ENCODE measurements at regions not wholly inside any gene's neighbourhood (a gene's known extent, or its start where the extent isn't known, plus 50 kb on each side); places are given as distances from the start of the nearest gene placed in this dataset.

- no peaks in the 10 kb centered on the region for H3K36me3 ChIP-seq
- 52 to 66% methylated on average over 1 of the region's 1 CpG for WGBS, 2 donors
- no peaks in the 10 kb centered on the region for H3K27me3 ChIP-seq
- TF ChIP-seq CTCF (IDR thresholded peaks at IDR 0.05) = no peak
- TF ChIP-seq POLR2A (IDR thresholded peaks at IDR 0.05) = no peak
- no peak for TF ChIP-seq EP300 (IDR thresholded peaks at IDR 0.05)
- TF ChIP-seq POLR2AphosphoS5 (IDR thresholded peaks at IDR 0.05) = no peak
- H3K27ac ChIP-seq = no peak overlapping the region
- intact Hi-C loops (cut with DNase I) = no loop called here
- no peaks in the 10 kb centered on the region for H3K4me1 ChIP-seq
- DNase-seq = no peak
- no peaks in the 10 kb centered on the region for H3K9me3 ChIP-seq
- no peak overlapping the region for H3K4me3 ChIP-seq
These were observed 437.1 kb downstream of the HTR7 start for GRCh38 chr10:90420637-90421318.

GRCh38 chr10:90421874-90422273 lies 436.0 kb downstream of the HTR7 start:
- 80 to 96% methylated on average over 2 of the region's 2 CpGs for WGBS, 2 donors
- Histone ChIP-seq H3K4me3 (no peak overlapping the region), H3K27ac (no peak overlapping the region), H3K4me1 (no peaks in the 10 kb centered on the region), H3K27me3 (no peaks in the 10 kb centered on the region), H3K36me3 (no peaks in the 10 kb centered on the region), H3K9me3 (no peaks in the 10 kb centered on the region)
- DNase-seq = no peak
- intact Hi-C loops (cut with DNase I) = no loop called here
- TF ChIP-seq POLR2A (IDR thresholded peaks at IDR 0.05) (no peak), CTCF (IDR thresholded peaks at IDR 0.05) (no peak), EP300 (IDR thresholded peaks at IDR 0.05) (no peak), POLR2AphosphoS5 (IDR thresholded peaks at IDR 0.05) (no peak)

GRCh38 chr10:90424730-90425129 lies 433.1 kb downstream of the HTR7 start:
- Histone ChIP-seq H3K9me3 (no peaks in the 10 kb centered on the region), H3K4me3 (no peak overlapping the region), H3K36me3 (no peaks in the 10 kb centered on the region), H3K27ac (no peak overlapping the region), H3K27me3 (no peaks in the 10 kb centered on the region), H3K4me1 (no peaks in the 10 kb centered on the region)
- DNase-seq = no peak
- 71 to 85% methylated on average over 1 of the region's 1 CpG for WGBS, 2 donors
- no peak for TF ChIP-seq EP300 (IDR thresholded peaks at IDR 0.05)
- no peak for TF ChIP-seq POLR2AphosphoS5 (IDR thresholded peaks at IDR 0.05)
- no peak for TF ChIP-seq POLR2A (IDR thresholded peaks at IDR 0.05)
- intact Hi-C loops (cut with DNase I) = no loop called here

- Histone ChIP-seq H3K4me3 (no peak overlapping the region), H3K9me3 (peaks cover 0 to 3% (median 0%) of the 10 kb centered on the region in 4 donors), H3K27ac (no peak overlapping the region), H3K27me3 (no peaks in the 10 kb centered on the region), H3K4me1 (no peaks in the 10 kb centered on the region), H3K36me3 (no peaks in the 10 kb centered on the region)
- WGBS, 2 donors = 65 to 81% methylated on average over 1 of the region's 1 CpG
- TF ChIP-seq CTCF (IDR thresholded peaks at IDR 0.05) = no peak
- no peak for TF ChIP-seq POLR2A (IDR thresholded peaks at IDR 0.05)
- no peak for TF ChIP-seq POLR2AphosphoS5 (IDR thresholded peaks at IDR 0.05)
- no peak for TF ChIP-seq EP300 (IDR thresholded peaks at IDR 0.05)
- intact Hi-C loops (cut with DNase I) = no loop called here
- no peak for DNase-seq
These were observed 427.7 kb downstream of the HTR7 start for GRCh38 chr10:90430186-90430585.

GRCh38 chr10:90432866-90433265 lies 425.0 kb downstream of the HTR7 start:
- Histone ChIP-seq H3K9me3 (peaks cover 0 to 3% (median 0%) of the 10 kb centered on the region in 4 donors), H3K4me3 (no peak overlapping the region), H3K27me3 (no peaks in the 10 kb centered on the region), H3K36me3 (no peaks in the 10 kb centered on the region), H3K4me1 (no peaks in the 10 kb centered on the region), H3K27ac (no peak overlapping the region)
- TF ChIP-seq CTCF (IDR thresholded peaks at IDR 0.05) (no peak), POLR2AphosphoS5 (IDR thresholded peaks at IDR 0.05) (no peak), POLR2A (IDR thresholded peaks at IDR 0.05) (no peak), EP300 (IDR thresholded peaks at IDR 0.05) (no peak)
- DNase-seq = no peak
- intact Hi-C loops (cut with DNase I) = no loop called here

All from sigmoid colon (tissue), 6 donors.